Activated T-cell treated with anti-CD3 and anti-CD28 coated beads, Interleukin-2, amount 50 U/mL, for 72 hours (primary cell): ENCODE measurements at regions not wholly inside any gene's neighbourhood (a gene's known extent, or its start where the extent isn't known, plus 50 kb on each side); places are given as distances from the start of the nearest gene placed in this dataset.
"Not testable (repeated sequence)": the region's sequence is repeated elsewhere in the genome, so short reads cannot be mapped to it uniquely, and the experiment has no call there.

Experiments used
- ATAC-seq, 2 donors: fragments of 150-1000 bp; cut with Tn5 transposase; replicated peaks in 1 of 2; 2 replicates each; pipeline ENCODE4 v1.10.0; 2021; ENCODE audit warnings: moderate library complexity in 2 of 2, mild to moderate bottlenecking in 1 of 2
- DNase-seq, 2 donors: peaks; one replicate each; pipeline ENCODE4 v3.0.0; 2021 to 2022; ENCODE audit warnings: mixed read lengths in 1 of 2
- H3K27ac Mint-ChIP-seq: one replicate; pipeline ENCODE4 v1.8.0; 2022; ENCODE audit warnings: mild to moderate bottlenecking, moderate library complexity, mixed read lengths
- H3K27me3 Mint-ChIP-seq: one replicate; pipeline ENCODE4 v1.8.0; 2022; ENCODE audit warnings: low read depth, mixed read lengths
- H3K36me3 Mint-ChIP-seq, 2 donors: one replicate each; pipeline ENCODE4 v1.8.0; 2022; ENCODE audit warnings: mixed read lengths in 2 of 2, mild to moderate bottlenecking in 1 of 2; ENCODE audit not compliant: insufficient read depth in 2 of 2
- H3K4me1 Mint-ChIP-seq: one replicate; pipeline ENCODE4 v1.8.0; 2022; ENCODE audit warnings: low read depth, mixed read lengths
- H3K4me3 Mint-ChIP-seq, 2 donors: one replicate each; pipeline ENCODE4 v1.8.0; 2022; ENCODE audit warnings: mild to moderate bottlenecking in 2 of 2, mixed read lengths in 2 of 2, moderate library complexity in 2 of 2
- H3K9me3 Mint-ChIP-seq, 2 donors: one replicate each; pipeline ENCODE4 v1.8.0; 2022; ENCODE audit warnings: mixed read lengths in 2 of 2

DNA sequence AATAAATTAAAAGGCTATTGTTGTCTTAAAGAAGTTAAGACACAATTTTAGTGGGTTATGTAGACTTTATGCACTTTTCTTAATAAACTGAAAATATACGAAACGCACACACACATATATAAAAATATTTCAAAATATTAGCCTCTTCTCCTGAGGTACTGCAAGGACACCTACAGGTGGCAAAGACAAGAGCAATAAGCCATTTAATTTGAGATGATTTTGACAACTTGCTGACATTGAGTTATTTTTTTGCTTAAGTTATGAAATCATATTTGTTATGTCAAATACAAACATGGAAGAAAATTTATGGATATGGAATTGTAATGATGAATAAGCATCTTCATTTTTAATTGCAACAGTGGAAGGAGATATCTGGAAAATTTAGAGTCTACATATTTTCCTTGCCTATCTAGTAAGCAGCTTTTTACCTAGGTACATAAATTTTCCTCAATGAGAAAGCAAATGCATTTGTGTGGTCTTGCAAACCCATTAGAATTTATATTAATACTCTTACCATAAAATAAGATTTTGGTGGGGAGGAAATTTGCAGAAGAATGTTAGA, 301.6 kb downstream of the ISL1 start:
- H3K27me3 Mint-ChIP-seq, result no peaks in the 10 kb centered on the region
- H3K9me3 Mint-ChIP-seq, result peaks cover 6 to 9% of the 10 kb centered on the region in 2 donors
- ATAC-seq (no peak), DNase-seq (no peak)
- H3K4me1 Mint-ChIP-seq, result no peaks in the 10 kb centered on the region
- no peak overlapping the region for H3K4me3 Mint-ChIP-seq
- no peak overlapping the region for H3K27ac Mint-ChIP-seq
- no peaks in the 10 kb centered on the region for H3K36me3 Mint-ChIP-seq

DNA sequence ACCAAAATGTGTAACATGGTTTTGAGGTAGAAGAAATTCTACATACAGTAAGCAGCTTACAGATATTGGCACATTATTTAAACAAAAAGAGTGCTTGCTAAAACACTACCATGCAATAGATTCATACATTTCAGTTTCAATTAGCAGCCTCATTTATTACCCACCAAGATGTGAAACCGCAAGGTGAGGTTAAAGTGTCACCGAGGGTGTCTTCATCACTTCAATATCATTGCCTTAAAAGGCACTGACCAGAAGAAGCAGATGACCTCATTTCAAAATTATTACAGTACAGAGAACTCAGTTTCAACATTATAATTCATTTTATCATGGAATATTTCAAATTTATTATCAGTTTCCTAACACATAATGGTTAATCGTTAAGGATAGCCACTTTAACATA, 302.2 kb downstream of the ISL1 start:
- Mint-ChIP-seq H3K4me3 (no peak overlapping the region), H3K27me3 (no peaks in the 10 kb centered on the region), H3K36me3 (no peaks in the 10 kb centered on the region), H3K4me1 (no peaks in the 10 kb centered on the region), H3K9me3 (peaks cover 6 to 9% of the 10 kb centered on the region in 2 donors), H3K27ac (no peak overlapping the region)
- ATAC-seq, result no peak
- DNase-seq, result no peak

- Mint-ChIP-seq H3K9me3 (peaks cover 4 to 8% of the 10 kb centered on the region in 2 donors), H3K27ac (no peak overlapping the region), H3K4me3 (no peak overlapping the region), H3K36me3 (no peaks in the 10 kb centered on the region), H3K27me3 (no peaks in the 10 kb centered on the region), H3K4me1 (no peaks in the 10 kb centered on the region)
- DNase-seq, result no peak
- no peak for ATAC-seq
Measured at GRCh38 chr5:51686622-51687021, 303.4 kb downstream of the ISL1 start.

GRCh38 chr5:51691538-51692079, 308.4 kb downstream of the ISL1 start:
- no peak for DNase-seq
- Mint-ChIP-seq H3K9me3 (peaks cover 10 to 12% of the 10 kb centered on the region in 2 donors), H3K27ac (no peak overlapping the region), H3K4me1 (no peaks in the 10 kb centered on the region), H3K4me3 (no peak overlapping the region), H3K27me3 (no peaks in the 10 kb centered on the region), H3K36me3 (no peaks in the 10 kb centered on the region)
- ATAC-seq, result no peak

GRCh38 chr5:51694826-51695225, 311.6 kb downstream of the ISL1 start:
- DNase-seq (no peak), ATAC-seq (no peak)
- Mint-ChIP-seq H3K27me3 (no peaks in the 10 kb centered on the region), H3K4me3 (no peak overlapping the region), H3K27ac (no peak overlapping the region), H3K9me3 (peaks cover 12 to 20% of the 10 kb centered on the region in 2 donors), H3K36me3 (no peaks in the 10 kb centered on the region), H3K4me1 (no peaks in the 10 kb centered on the region)

- peaks cover 12 to 23% of the 10 kb centered on the region in 2 donors for H3K9me3 Mint-ChIP-seq
- no peak overlapping the region for H3K27ac Mint-ChIP-seq
- H3K36me3 Mint-ChIP-seq, result no peaks in the 10 kb centered on the region
- no peak for ATAC-seq
- H3K4me1 Mint-ChIP-seq, result no peaks in the 10 kb centered on the region
- DNase-seq, result no peak
- no peak overlapping the region for H3K4me3 Mint-ChIP-seq
- no peaks in the 10 kb centered on the region for H3K27me3 Mint-ChIP-seq
Measured at GRCh38 chr5:51696122-51696521, 312.9 kb downstream of the ISL1 start.

- not testable (repeated sequence) for H3K36me3 Mint-ChIP-seq, DNase-seq, H3K27me3 Mint-ChIP-seq, H3K4me1 Mint-ChIP-seq, ATAC-seq, H3K4me3 Mint-ChIP-seq, H3K27ac Mint-ChIP-seq
- H3K9me3 Mint-ChIP-seq, result peaks cover 10 to 18% of the 10 kb centered on the region in 2 donors
Measured at GRCh38 chr5:51702046-51702445, 318.8 kb downstream of the ISL1 start.

DNA sequence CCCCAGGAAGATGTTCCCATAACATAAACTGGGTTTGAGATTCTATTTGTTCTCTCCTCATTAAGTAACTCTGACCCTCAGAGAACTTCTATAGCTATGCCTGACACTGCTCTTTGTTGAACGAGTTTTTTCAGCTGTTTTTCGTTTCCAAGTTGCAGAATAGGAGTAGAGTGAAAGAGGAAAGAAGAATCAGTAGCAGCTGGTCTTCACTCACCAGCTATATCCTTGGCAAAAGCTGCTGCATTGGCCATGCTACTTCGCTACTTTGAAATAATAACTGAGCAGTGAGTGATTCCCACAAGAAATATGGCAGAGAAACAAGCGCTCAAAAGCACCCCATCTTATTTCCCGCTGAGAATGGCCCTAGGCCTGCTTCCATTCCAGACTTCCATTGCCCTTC, 329.0 kb downstream of the ISL1 start:
- no peak overlapping the region for H3K27ac Mint-ChIP-seq
- H3K4me3 Mint-ChIP-seq, result no peak overlapping the region
- peaks cover 2 to 12% of the 10 kb centered on the region in 2 donors for H3K9me3 Mint-ChIP-seq
- DNase-seq, result no peak
- no peaks in the 10 kb centered on the region for H3K27me3 Mint-ChIP-seq
- ATAC-seq, result no peak
- H3K4me1 Mint-ChIP-seq, result no peaks in the 10 kb centered on the region
- peaks cover 1 to 3% of the 10 kb centered on the region in 2 donors for H3K36me3 Mint-ChIP-seq

- ATAC-seq, H3K36me3 Mint-ChIP-seq, H3K27ac Mint-ChIP-seq, DNase-seq, H3K4me1 Mint-ChIP-seq, H3K4me3 Mint-ChIP-seq, H3K27me3 Mint-ChIP-seq: not testable (repeated sequence)
- H3K9me3 Mint-ChIP-seq, result peaks cover 2 to 12% of the 10 kb centered on the region in 2 donors
Measured at GRCh38 chr5:51715445-51715844, 332.2 kb downstream of the ISL1 start.

DNA sequence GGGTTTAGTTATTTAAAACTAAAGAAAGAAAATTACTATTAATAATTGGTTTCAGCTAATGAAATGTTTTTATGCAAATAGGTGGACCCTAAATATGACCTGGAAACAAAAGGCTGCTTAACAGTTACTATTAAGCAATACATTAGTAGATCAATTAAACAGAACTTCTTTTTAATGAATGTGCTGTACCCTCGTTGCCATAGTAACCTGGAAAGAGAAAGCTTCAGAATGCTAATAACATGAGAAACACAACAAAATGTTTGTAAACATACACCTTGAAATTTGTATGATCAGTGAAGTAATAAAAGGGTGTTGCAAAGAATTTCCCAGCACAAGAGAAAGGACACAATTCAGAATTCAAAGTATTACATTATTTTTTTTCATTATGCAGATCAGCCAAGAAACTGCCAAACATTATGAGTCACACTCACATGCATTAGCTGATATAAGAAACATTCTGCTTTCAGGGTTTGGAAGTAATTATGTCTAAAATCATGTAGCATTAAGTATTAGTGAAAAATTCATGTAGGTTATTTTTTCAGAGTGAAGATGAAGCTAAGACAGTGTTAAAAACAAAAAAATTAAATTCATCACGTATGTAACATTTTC, 348.3 kb downstream of the ISL1 start:
- no peaks in the 10 kb centered on the region for H3K27me3 Mint-ChIP-seq
- ATAC-seq, result no peak

DNA sequence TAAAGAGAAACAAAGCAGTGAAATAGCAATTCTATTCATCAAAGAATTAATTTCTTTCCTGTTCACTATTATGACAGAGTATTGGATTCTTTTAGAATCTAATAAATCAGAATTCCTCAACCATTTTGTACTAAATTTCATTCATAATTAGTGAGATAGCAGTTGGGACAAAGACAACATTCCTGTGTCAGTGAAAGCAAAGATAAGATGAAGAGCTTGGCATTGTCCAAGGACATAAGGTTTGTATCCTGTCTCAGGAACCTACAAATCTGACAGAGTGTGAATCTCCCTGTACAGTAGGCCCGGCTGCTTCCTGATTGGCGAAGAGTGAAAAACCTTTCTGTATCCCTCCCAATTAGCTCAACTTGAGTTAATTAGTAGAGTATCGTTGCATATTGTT, 349.1 kb downstream of the ISL1 start:
- Mint-ChIP-seq H3K4me3 (no peak overlapping the region), H3K27me3 (no peaks in the 10 kb centered on the region), H3K9me3 (peaks cover 6 to 10% of the 10 kb centered on the region in 2 donors), H3K4me1 (no peaks in the 10 kb centered on the region), H3K36me3 (no peaks in the 10 kb centered on the region), H3K27ac (no peak overlapping the region)
- ATAC-seq, result no peak
- no peak for DNase-seq

More for the DNA sequence above, 348.3 kb downstream of the ISL1 start:
- no peak overlapping the region for H3K4me3 Mint-ChIP-seq
- no peaks in the 10 kb centered on the region for H3K36me3 Mint-ChIP-seq
- no peaks in the 10 kb centered on the region for H3K4me1 Mint-ChIP-seq
- H3K27ac Mint-ChIP-seq, result no peak overlapping the region
- peaks cover 8 to 10% of the 10 kb centered on the region in 2 donors for H3K9me3 Mint-ChIP-seq
- no peak for DNase-seq

GRCh38 chr5:51734677-51735076, 351.4 kb downstream of the ISL1 start:
- Mint-ChIP-seq H3K36me3 (no peaks in the 10 kb centered on the region), H3K27ac (no peak overlapping the region), H3K4me1 (no peaks in the 10 kb centered on the region), H3K9me3 (peaks cover 0 to 6% of the 10 kb centered on the region in 2 donors), H3K27me3 (no peaks in the 10 kb centered on the region), H3K4me3 (no peak overlapping the region)
- ATAC-seq (no peak), DNase-seq (no peak)

- Mint-ChIP-seq H3K9me3 (peaks cover 3 to 9% of the 10 kb centered on the region in 2 donors), H3K27ac (no peak overlapping the region), H3K4me3 (no peak overlapping the region), H3K4me1 (no peaks in the 10 kb centered on the region), H3K27me3 (no peaks in the 10 kb centered on the region), H3K36me3 (no peaks in the 10 kb centered on the region)
- ATAC-seq (no peak), DNase-seq (no peak)
Measured at GRCh38 chr5:51746023-51746422, 362.8 kb downstream of the ISL1 start.

- H3K36me3 Mint-ChIP-seq, result no peaks in the 10 kb centered on the region
- no peaks in the 10 kb centered on the region for H3K4me1 Mint-ChIP-seq
- DNase-seq (no peak), ATAC-seq (no peak)
- no peak overlapping the region for H3K27ac Mint-ChIP-seq
- peaks cover 7% of the 10 kb centered on the region in 2 donors for H3K9me3 Mint-ChIP-seq
- no peaks in the 10 kb centered on the region for H3K27me3 Mint-ChIP-seq
- H3K4me3 Mint-ChIP-seq, result no peak overlapping the region
Measured at GRCh38 chr5:51748647-51749046, 365.4 kb downstream of the ISL1 start.
